Skeletal muscle tissue (tissue), 3 donors: ENCODE measurements at regions not wholly inside any gene's neighbourhood (a gene's known extent, or its start where the extent isn't known, plus 50 kb on each side); places are given as distances from the start of the nearest gene placed in this dataset.
"Not testable (repeated sequence)": the region's sequence is repeated elsewhere in the genome, so short reads cannot be mapped to it uniquely, and the experiment has no call there.

ENCODE experiments used
- H3K27ac ChIP-seq: one replicate; pipeline ENCODE4 v1.7.0; 2013; ENCODE audit warnings: mild to moderate bottlenecking, low read depth, low read length, inconsistent platforms
- H3K27me3 ChIP-seq, 3 donors: one replicate each; pipeline ENCODE4 v1.7.0; 2013; ENCODE audit warnings: low read length in 3 of 3; ENCODE audit not compliant: control insufficient read depth in 3 of 3, insufficient read depth in 3 of 3
- H3K36me3 ChIP-seq, 3 donors: one replicate each; pipeline ENCODE4 v1.7.0; 2013; ENCODE audit warnings: low read length in 3 of 3; ENCODE audit not compliant: control insufficient read depth in 3 of 3, insufficient read depth in 3 of 3
- H3K4me1 ChIP-seq, 3 donors: one replicate each; pipeline ENCODE4 v1.7.0; 2013; ENCODE audit warnings: low read length in 3 of 3, mild to moderate bottlenecking in 3 of 3; ENCODE audit not compliant: control insufficient read depth in 3 of 3, insufficient read depth in 3 of 3
- H3K4me3 ChIP-seq, 3 donors: one replicate each; pipeline ENCODE4 v1.7.0; 2013; ENCODE audit warnings: low read length in 3 of 3
- H3K9ac ChIP-seq, 3 donors: one replicate each; pipeline ENCODE4 v1.7.0; 2013; ENCODE audit warnings: low read length in 3 of 3, mild to moderate bottlenecking in 3 of 3, moderate library complexity in 2 of 3, low read depth in 1 of 3
- H3K9me3 ChIP-seq, 3 donors: one replicate each; pipeline ENCODE4 v1.7.0; 2013; ENCODE audit warnings: low read length in 3 of 3; ENCODE audit not compliant: control insufficient read depth in 3 of 3
- donor health status: Osteomylitis.

- Histone ChIP-seq H3K9ac (no peak overlapping the region), H3K27ac (no peak overlapping the region), H3K9me3 (peaks cover 0 to 6% (median 0%) of the 10 kb centered on the region in 3 donors), H3K36me3 (no peaks in the 10 kb centered on the region), H3K27me3 (no peaks in the 10 kb centered on the region), H3K4me1 (no peaks in the 10 kb centered on the region), H3K4me3 (no peak overlapping the region)
Measured at GRCh38 chr3:20574746-20575145, 388.7 kb upstream of the SGO1 start.

GRCh38 chr3:20573175-20573574 lies 387.2 kb upstream of the SGO1 start:
- Histone ChIP-seq H3K9me3 (peaks cover 0 to 5% (median 0%) of the 10 kb centered on the region in 3 donors), H3K4me1 (no peaks in the 10 kb centered on the region), H3K27me3 (no peaks in the 10 kb centered on the region), H3K9ac (no peak overlapping the region), H3K27ac (no peak overlapping the region), H3K4me3 (no peak overlapping the region), H3K36me3 (no peaks in the 10 kb centered on the region)

- H3K4me1 ChIP-seq = no peaks in the 10 kb centered on the region
- H3K27me3 ChIP-seq = no peaks in the 10 kb centered on the region
- H3K9me3 ChIP-seq = no peaks in the 10 kb centered on the region
- H3K27ac ChIP-seq = no peak overlapping the region
- H3K4me3 ChIP-seq = no peak overlapping the region
- no peaks in the 10 kb centered on the region for H3K36me3 ChIP-seq
- no peak overlapping the region for H3K9ac ChIP-seq
Measured at GRCh38 chr3:20572473-20572872, 386.5 kb upstream of the SGO1 start.

- H3K4me1 ChIP-seq = no peaks in the 10 kb centered on the region
- no peaks in the 10 kb centered on the region for H3K27me3 ChIP-seq
- H3K9me3 ChIP-seq = no peaks in the 10 kb centered on the region
- H3K27ac ChIP-seq = no peak overlapping the region
- no peaks in the 10 kb centered on the region for H3K36me3 ChIP-seq
- H3K4me3 ChIP-seq = no peak overlapping the region
- H3K9ac ChIP-seq = no peak overlapping the region
Measured at GRCh38 chr3:20569310-20569709, 383.3 kb upstream of the SGO1 start.

GRCh38 chr3:20564966-20565365 lies 379.0 kb upstream of the SGO1 start:
- Histone ChIP-seq H3K36me3 (no peaks in the 10 kb centered on the region), H3K9me3 (no peaks in the 10 kb centered on the region), H3K4me3 (no peak overlapping the region), H3K27ac (no peak overlapping the region), H3K27me3 (no peaks in the 10 kb centered on the region), H3K9ac (no peak overlapping the region), H3K4me1 (no peaks in the 10 kb centered on the region)

- Histone ChIP-seq H3K9ac (no peak overlapping the region), H3K27ac (no peak overlapping the region), H3K36me3 (no peaks in the 10 kb centered on the region), H3K4me1 (no peaks in the 10 kb centered on the region), H3K27me3 (no peaks in the 10 kb centered on the region), H3K9me3 (no peaks in the 10 kb centered on the region), H3K4me3 (no peak overlapping the region)
Measured at GRCh38 chr3:20563985-20564384, 378.0 kb upstream of the SGO1 start.

GRCh38 chr3:20563251-20563650 lies 377.2 kb upstream of the SGO1 start:
- H3K4me1 ChIP-seq = no peaks in the 10 kb centered on the region
- no peak overlapping the region for H3K4me3 ChIP-seq
- H3K27ac ChIP-seq = no peak overlapping the region
- H3K36me3 ChIP-seq = no peaks in the 10 kb centered on the region
- no peak overlapping the region for H3K9ac ChIP-seq
- no peaks in the 10 kb centered on the region for H3K27me3 ChIP-seq
- H3K9me3 ChIP-seq = no peaks in the 10 kb centered on the region

GRCh38 chr3:20561166-20561565 lies 375.2 kb upstream of the SGO1 start:
- Histone ChIP-seq H3K4me3 (no peak overlapping the region), H3K27ac (no peak overlapping the region), H3K9ac (no peak overlapping the region), H3K4me1 (no peaks in the 10 kb centered on the region), H3K36me3 (no peaks in the 10 kb centered on the region), H3K9me3 (no peaks in the 10 kb centered on the region), H3K27me3 (no peaks in the 10 kb centered on the region)

- not testable (repeated sequence) for H3K9ac ChIP-seq, H3K36me3 ChIP-seq, H3K9me3 ChIP-seq, H3K4me3 ChIP-seq, H3K27ac ChIP-seq, H3K4me1 ChIP-seq, H3K27me3 ChIP-seq
Measured at GRCh38 chr3:20560446-20560845, 374.4 kb upstream of the SGO1 start.

GRCh38 chr3:20558161-20558560 lies 372.2 kb upstream of the SGO1 start:
- Histone ChIP-seq H3K36me3 (no peaks in the 10 kb centered on the region), H3K9me3 (no peaks in the 10 kb centered on the region), H3K27ac (no peak overlapping the region), H3K27me3 (no peaks in the 10 kb centered on the region), H3K9ac (no peak overlapping the region), H3K4me1 (no peaks in the 10 kb centered on the region), H3K4me3 (no peak overlapping the region)

GRCh38 chr3:20556661-20557060 lies 370.7 kb upstream of the SGO1 start:
- no peak overlapping the region for H3K9ac ChIP-seq
- no peaks in the 10 kb centered on the region for H3K27me3 ChIP-seq
- no peak overlapping the region for H3K27ac ChIP-seq
- H3K36me3 ChIP-seq = no peaks in the 10 kb centered on the region
- no peaks in the 10 kb centered on the region for H3K4me1 ChIP-seq
- no peak overlapping the region for H3K4me3 ChIP-seq
- H3K9me3 ChIP-seq = peaks cover 0 to 3% (median 0%) of the 10 kb centered on the region in 3 donors
